ENCODE measurements at regions not wholly inside any gene's neighbourhood (a gene's known extent, or its start where the extent isn't known, plus 50 kb on each side); places are given as distances from the start of the nearest gene placed in this dataset.

- no peak for TF ChIP-seq CTCF (IDR thresholded peaks at IDR 0.05)
- TF ChIP-seq POLR2AphosphoS5 (IDR thresholded peaks at IDR 0.05; ENCODE audit: low read depth, low read length): no peak
- TF ChIP-seq REST (IDR thresholded peaks at IDR 0.05; ENCODE audit: insufficient read depth in 1 of 2, low read depth in 2 of 2, low read length in 1 of 2): no peak
These were observed 189.2 kb upstream of the DIO3 start for GRCh38 chr14:101371799-101372793.

Measured in Panc1 (cell line).